Testis (tissue), 2 donors: ENCODE measurements at regions not wholly inside any gene's neighbourhood (a gene's known extent, or its start where the extent isn't known, plus 50 kb on each side); places are given as distances from the start of the nearest gene placed in this dataset.

Experiments
- DNase-seq: peaks from one replicate; pipeline ENCODE4 v3.0.0-alpha.2; 2019
- H3K27ac ChIP-seq, 2 donors: fragments of 200-600 bp; sonication (generic); one replicate each; pipeline ENCODE4 v1.5.1; 2019
- H3K27me3 ChIP-seq: fragments of 200-600 bp; sonication (generic); one replicate; pipeline ENCODE4 v1.5.1; 2019
- H3K36me3 ChIP-seq: fragments of 200-600 bp; sonication (generic); one replicate; pipeline ENCODE4 v1.5.1; 2017; ENCODE audit warnings: low read depth; ENCODE audit errors: missing control alignments
- H3K4me1 ChIP-seq: fragments of 200-600 bp; sonication (generic); one replicate; pipeline ENCODE4 v1.5.1; 2019
- H3K4me3 ChIP-seq, 2 donors: fragments of 200-600 bp; sonication (generic); one replicate each; pipeline ENCODE4 v1.5.1; 2017 to 2019
- H3K9me3 ChIP-seq: fragments of 200-600 bp; sonication (generic); one replicate; pipeline ENCODE4 v1.5.1; 2017
- CTCF ChIP-seq, 3 experiments: fragments of 450-650 bp in 2 of 3; fragments of 200-600 bp in 1 of 3; sonication (generic) in 1 of 3; IDR thresholded peaks; one replicate each; pipeline ENCODE4 v1.5.1; 2016 to 2019; ENCODE audit warnings: antibody characterized with exemption in 3 of 3, mild to moderate bottlenecking in 2 of 3, moderate library complexity in 1 of 3
- POLR2A ChIP-seq: fragments of 450-650 bp; IDR thresholded peaks from one replicate; pipeline ENCODE4 v1.6.1; 2017; ENCODE audit warnings: antibody characterized with exemption, mild to moderate bottlenecking, moderate library complexity
- WGBS, 2 donors: methylation state at CpG; one replicate each; pipeline ENCODE4 v1.1.5; 2018; 5-methylcytosine and 5-hydroxymethylcytosine counted together
- intact Hi-C: fragments of 100-400 bp; cut with DNase I; formaldehyde crosslinking; loops from one replicate; pipeline ENCODE4 v1.15.1; 2023; ENCODE audit warnings: low total_unique reads

GRCh38 chr5:102622262-102622661 lies 123.5 kb upstream of the SLCO6A1 start:
- 72 to 77% methylated on average over 3 of the region's 3 CpGs for WGBS, 2 donors

GRCh38 chr5:102623329-102624065 lies 124.7 kb upstream of the SLCO6A1 start:
- no peak for TF ChIP-seq CTCF (IDR thresholded peaks at IDR 0.05)
- no peak for TF ChIP-seq POLR2A
- intact Hi-C loops: no loop called here
- no peaks in the 10 kb centered on the region for H3K4me1 ChIP-seq
- 73 to 81% methylated on average over 4 of the region's 4 CpGs for WGBS, 2 donors
- DNase-seq: no peak
- no peak overlapping the region for H3K27ac ChIP-seq
- H3K9me3 ChIP-seq: no peaks in the 10 kb centered on the region
- H3K27me3 ChIP-seq: no peaks in the 10 kb centered on the region
- no peak overlapping the region for H3K4me3 ChIP-seq
- H3K36me3 ChIP-seq: no peaks in the 10 kb centered on the region

More at GRCh38 chr5:102622262-102622661, 123.5 kb upstream of the SLCO6A1 start:
- no peaks in the 10 kb centered on the region for H3K36me3 ChIP-seq
- H3K4me1 ChIP-seq: no peaks in the 10 kb centered on the region
- H3K27me3 ChIP-seq: no peaks in the 10 kb centered on the region
- intact Hi-C loops: no loop called here
- H3K9me3 ChIP-seq: no peaks in the 10 kb centered on the region
- no peak for TF ChIP-seq CTCF (IDR thresholded peaks at IDR 0.05)
- no peak for TF ChIP-seq POLR2A
- no peak overlapping the region for H3K4me3 ChIP-seq
- no peak for DNase-seq
- no peak overlapping the region for H3K27ac ChIP-seq

- H3K27me3 ChIP-seq: no peaks in the 10 kb centered on the region
- no peaks in the 10 kb centered on the region for H3K36me3 ChIP-seq
- no peak for TF ChIP-seq POLR2A
- TF ChIP-seq CTCF (IDR thresholded peaks at IDR 0.05): no peak
- H3K4me3 ChIP-seq: no peak overlapping the region
- no peak overlapping the region for H3K27ac ChIP-seq
- no peaks in the 10 kb centered on the region for H3K4me1 ChIP-seq
- intact Hi-C loops: no loop called here
- no peaks in the 10 kb centered on the region for H3K9me3 ChIP-seq
- DNase-seq: no peak
- 75 to 76% methylated on average over 6 of the region's 6 CpGs for WGBS, 2 donors
Measured at GRCh38 chr5:102624405-102624804, 125.6 kb upstream of the SLCO6A1 start.

GRCh38 chr5:102625468-102625867 lies 126.7 kb upstream of the SLCO6A1 start:
- TF ChIP-seq POLR2A (no peak), CTCF (IDR thresholded peaks at IDR 0.05) (no peak)
- intact Hi-C loops: no loop called here
- H3K4me1 ChIP-seq: no peaks in the 10 kb centered on the region

GRCh38 chr5:102625928-102626327 lies 127.1 kb upstream of the SLCO6A1 start:
- no peak for DNase-seq
- Histone ChIP-seq H3K4me1 (no peaks in the 10 kb centered on the region), H3K27ac (no peak overlapping the region), H3K9me3 (no peaks in the 10 kb centered on the region), H3K36me3 (no peaks in the 10 kb centered on the region), H3K4me3 (no peak overlapping the region), H3K27me3 (no peaks in the 10 kb centered on the region)
- 46 to 58% methylated on average over 3 of the region's 3 CpGs for whole genome bisulfite sequencing, 2 donors
- intact Hi-C loops: no loop called here
- TF ChIP-seq CTCF (IDR thresholded peaks at IDR 0.05) (no peak), POLR2A (no peak)

More at GRCh38 chr5:102625468-102625867, 126.7 kb upstream of the SLCO6A1 start:
- Histone ChIP-seq H3K36me3 (no peaks in the 10 kb centered on the region), H3K27me3 (no peaks in the 10 kb centered on the region), H3K27ac (no peak overlapping the region), H3K4me3 (no peak overlapping the region), H3K9me3 (no peaks in the 10 kb centered on the region)
- DNase-seq: no peak
